NCI-H524 (cell line): ENCODE measurements at regions not wholly inside any gene's neighbourhood (a gene's known extent, or its start where the extent isn't known, plus 50 kb on each side); places are given as distances from the start of the nearest gene placed in this dataset.
"Not testable (repeated sequence)": the region's sequence is repeated elsewhere in the genome, so short reads cannot be mapped to it uniquely, and the experiment has no call there.

Experiments
- DNase-seq, 2 experiments: peaks; one replicate each; lab custom pipeline; 2025; lab: John Stamatoyannopoulos, UW

- no peak for DNase-seq
Observed at GRCh38 chr2:195570329-195570728, 86.7 kb upstream of the SLC39A10 start.

- no peak for DNase-seq
Observed at GRCh38 chr2:195569255-195569654, 87.8 kb upstream of the SLC39A10 start.

GRCh38 chr2:195564625-195565135, 92.3 kb upstream of the SLC39A10 start:
- not testable (repeated sequence) for DNase-seq

GRCh38 chr2:195563857-195564512, 93.0 kb upstream of the SLC39A10 start:
- DNase-seq: no peak

GRCh38 chr2:195562570-195563566, 94.2 kb upstream of the SLC39A10 start:
- DNase-seq: no peak

- DNase-seq: no peak
Observed at GRCh38 chr2:195561116-195561921, 95.7 kb upstream of the SLC39A10 start.

GRCh38 chr2:195560209-195560895, 96.7 kb upstream of the SLC39A10 start:
- DNase-seq: no peak

- no peak for DNase-seq
Observed at GRCh38 chr2:195559431-195559914, 97.6 kb upstream of the SLC39A10 start.

GRCh38 chr2:195555971-195556370, 101.1 kb upstream of the SLC39A10 start:
- DNase-seq: no peak

- no peak for DNase-seq
Observed at GRCh38 chr2:195552581-195552980, 104.4 kb upstream of the SLC39A10 start.

- DNase-seq: no peak
Observed at GRCh38 chr2:195548198-195548940, 108.7 kb upstream of the SLC39A10 start.

- not testable (repeated sequence) for DNase-seq
Observed at GRCh38 chr2:195547268-195547840, 109.7 kb upstream of the SLC39A10 start.

GRCh38 chr2:195545811-195546210, 111.2 kb upstream of the SLC39A10 start:
- DNase-seq: no peak

- no peak for DNase-seq
Observed at GRCh38 chr2:195543902-195544894, 112.8 kb upstream of the SLC39A10 start.

- DNase-seq: no peak
Observed at GRCh38 chr2:195543063-195543462, 114.0 kb upstream of the SLC39A10 start.

- DNase-seq: no peak
Observed at GRCh38 chr2:195542067-195542466, 115.0 kb upstream of the SLC39A10 start.

- DNase-seq: no peak
Observed at GRCh38 chr2:195538937-195539336, 118.1 kb upstream of the SLC39A10 start.

GRCh38 chr2:195537811-195538210, 119.2 kb upstream of the SLC39A10 start:
- DNase-seq: no peak

- DNase-seq: no peak
Observed at GRCh38 chr2:195536906-195537305, 120.1 kb upstream of the SLC39A10 start.
